ENCODE measurements at regions not wholly inside any gene's neighbourhood (a gene's known extent, or its start where the extent isn't known, plus 50 kb on each side); places are given as distances from the start of the nearest gene placed in this dataset.

DNA sequence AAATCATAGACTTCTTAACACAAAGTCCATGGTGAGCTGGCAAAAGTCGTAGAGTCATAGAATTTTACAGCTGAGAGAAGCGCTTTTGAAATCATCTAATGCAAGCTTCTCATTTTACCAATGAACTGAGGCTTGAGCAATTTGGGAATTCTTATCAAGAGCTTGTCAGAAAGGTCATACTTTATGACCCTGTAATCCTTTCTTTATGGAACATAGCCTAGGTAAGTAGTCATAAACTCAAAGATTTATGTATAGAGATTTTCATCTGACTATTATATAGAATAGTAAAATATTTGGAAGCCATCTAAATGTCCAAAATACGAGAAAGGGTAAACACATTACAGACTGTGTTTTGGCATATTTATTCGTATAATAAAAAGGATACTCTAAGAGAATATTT is 563.5 kb downstream of the PCDH7 start:
- Histone ChIP-seq H3K9me3 (ENCODE audit: low read depth) (no peaks in the 10 kb centered on the region), H2AFZ (replicated peaks) (no peak overlapping the region), H4K20me1 (ENCODE audit: low read depth) (no peaks in the 10 kb centered on the region), H3F3A (ENCODE audit: low read depth) (no peaks in the 10 kb centered on the region), H3K27me3 (no peaks in the 10 kb centered on the region), H3K4me2 (no peak overlapping the region), H3K36me3 (no peaks in the 10 kb centered on the region), H3K79me2 (ENCODE audit: low read depth) (no peaks in the 10 kb centered on the region), H3K27ac (no peak overlapping the region), H3K4me3 (no peak overlapping the region), H3K4me1 (no peaks in the 10 kb centered on the region), H3K9ac (no peak overlapping the region)
- H3K36me3 Mint-ChIP-seq, result no peaks in the 10 kb centered on the region
- H3K27me3 Mint-ChIP-seq (ENCODE audit: insufficient read depth, low read depth), result peaks cover 2% of the 10 kb centered on the region
- no peak for TF ChIP-seq EZH2 (IDR thresholded peaks at IDR 0.05)
- TF ChIP-seq EZH2phosphoT487 (IDR thresholded peaks at IDR 0.05), result no peak
- TF ChIP-seq, protein P1, sequence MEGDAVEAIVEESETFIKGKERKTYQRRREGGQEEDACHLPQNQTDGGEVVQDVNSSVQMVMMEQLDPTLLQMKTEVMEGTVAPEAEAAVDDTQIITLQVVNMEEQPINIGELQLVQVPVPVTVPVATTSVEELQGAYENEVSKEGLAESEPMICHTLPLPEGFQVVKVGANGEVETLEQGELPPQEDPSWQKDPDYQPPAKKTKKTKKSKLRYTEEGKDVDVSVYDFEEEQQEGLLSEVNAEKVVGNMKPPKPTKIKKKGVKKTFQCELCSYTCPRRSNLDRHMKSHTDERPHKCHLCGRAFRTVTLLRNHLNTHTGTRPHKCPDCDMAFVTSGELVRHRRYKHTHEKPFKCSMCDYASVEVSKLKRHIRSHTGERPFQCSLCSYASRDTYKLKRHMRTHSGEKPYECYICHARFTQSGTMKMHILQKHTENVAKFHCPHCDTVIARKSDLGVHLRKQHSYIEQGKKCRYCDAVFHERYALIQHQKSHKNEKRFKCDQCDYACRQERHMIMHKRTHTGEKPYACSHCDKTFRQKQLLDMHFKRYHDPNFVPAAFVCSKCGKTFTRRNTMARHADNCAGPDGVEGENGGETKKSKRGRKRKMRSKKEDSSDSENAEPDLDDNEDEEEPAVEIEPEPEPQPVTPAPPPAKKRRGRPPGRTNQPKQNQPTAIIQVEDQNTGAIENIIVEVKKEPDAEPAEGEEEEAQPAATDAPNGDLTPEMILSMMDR (IDR thresholded peaks at IDR 0.05), result no peak
- H3K27ac Mint-ChIP-seq, result no peak overlapping the region
- no peaks in the 10 kb centered on the region for H3K4me1 Mint-ChIP-seq
- no peak for DNase-seq (ENCODE audit: low spot score)
- no peaks in the 10 kb centered on the region for H3K9me3 Mint-ChIP-seq
- no peak overlapping the region for H3K4me3 Mint-ChIP-seq

DNA sequence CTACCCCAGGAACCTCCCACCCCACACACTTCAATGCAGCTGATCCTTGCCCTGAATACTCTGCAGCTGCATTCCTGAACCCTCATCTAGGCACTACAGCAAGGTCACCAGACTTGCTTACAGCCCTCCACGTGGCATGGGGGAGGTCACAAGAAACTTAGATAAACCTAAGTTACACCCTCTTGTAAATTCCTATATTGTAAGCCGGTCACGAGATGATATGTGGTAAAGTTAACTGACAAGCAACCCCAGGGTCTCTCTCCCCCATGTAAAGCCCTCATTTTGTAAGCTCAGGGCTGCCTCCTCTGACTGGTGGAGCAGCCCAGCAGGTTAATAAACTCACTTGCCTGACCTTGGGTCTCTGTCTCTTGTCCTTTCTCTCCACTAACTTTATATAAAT is 570.7 kb downstream of the PCDH7 start:
- Histone ChIP-seq H3K4me1 (no peaks in the 10 kb centered on the region), H3F3A (ENCODE audit: low read depth) (no peaks in the 10 kb centered on the region), H3K9ac (no peak overlapping the region), H2AFZ (replicated peaks) (peak overlapping the region; percentile 26), H3K27me3 (no peaks in the 10 kb centered on the region), H3K36me3 (no peaks in the 10 kb centered on the region), H3K9me3 (ENCODE audit: low read depth) (no peaks in the 10 kb centered on the region), H3K4me3 (no peak overlapping the region), H3K4me2 (no peak overlapping the region), H3K27ac (no peak overlapping the region), H4K20me1 (ENCODE audit: low read depth) (no peaks in the 10 kb centered on the region), H3K79me2 (ENCODE audit: low read depth) (no peaks in the 10 kb centered on the region)
- DNase-seq (ENCODE audit: low spot score), result no peak
- TF ChIP-seq EZH2 (IDR thresholded peaks at IDR 0.05) (no peak), EZH2phosphoT487 (IDR thresholded peaks at IDR 0.05) (no peak)
- TF ChIP-seq, protein P1 (IDR thresholded peaks at IDR 0.05), result no peak
- H3K9me3 Mint-ChIP-seq, result peaks cover 3% of the 10 kb centered on the region
- no peaks in the 10 kb centered on the region for H3K36me3 Mint-ChIP-seq
- H3K27me3 Mint-ChIP-seq (ENCODE audit: insufficient read depth, low read depth), result peaks cover 2% of the 10 kb centered on the region
- no peak overlapping the region for H3K27ac Mint-ChIP-seq
- H3K4me1 Mint-ChIP-seq, result no peaks in the 10 kb centered on the region
- H3K4me3 Mint-ChIP-seq, result no peak overlapping the region

DNA sequence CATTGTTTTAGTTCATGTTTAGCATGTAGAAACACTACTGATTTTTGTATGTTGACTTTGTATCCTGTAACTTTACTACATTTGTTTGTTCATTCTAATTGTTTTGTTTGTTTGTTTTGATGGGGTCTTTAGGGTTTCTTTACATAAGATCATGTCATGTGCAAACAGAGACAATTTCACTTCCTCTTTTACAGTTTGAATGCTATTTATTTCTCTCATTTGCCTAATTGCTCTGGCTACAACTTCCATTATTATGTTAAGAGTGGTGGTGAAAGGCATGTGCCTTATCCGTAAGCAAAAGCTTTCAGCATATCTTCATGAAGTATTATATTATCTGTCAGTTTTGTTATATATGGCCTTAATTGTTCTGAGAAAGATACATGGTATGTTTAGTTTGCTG is 571.1 kb downstream of the PCDH7 start:
- Mint-ChIP-seq H3K9me3 (peaks cover 3% of the 10 kb centered on the region), H3K4me1 (no peaks in the 10 kb centered on the region), H3K27me3 (ENCODE audit: insufficient read depth, low read depth) (peaks cover 2% of the 10 kb centered on the region), H3K4me3 (no peak overlapping the region), H3K27ac (no peak overlapping the region), H3K36me3 (no peaks in the 10 kb centered on the region)
- TF ChIP-seq, protein P1 (IDR thresholded peaks at IDR 0.05), result no peak
- no peak for TF ChIP-seq EZH2 (IDR thresholded peaks at IDR 0.05)
- TF ChIP-seq EZH2phosphoT487 (IDR thresholded peaks at IDR 0.05), result no peak
- Histone ChIP-seq H3F3A (ENCODE audit: low read depth) (no peaks in the 10 kb centered on the region), H2AFZ (replicated peaks) (peak overlapping the region; percentile 26), H3K9ac (no peak overlapping the region), H3K4me1 (no peaks in the 10 kb centered on the region), H3K27me3 (no peaks in the 10 kb centered on the region), H3K9me3 (ENCODE audit: low read depth) (no peaks in the 10 kb centered on the region), H4K20me1 (ENCODE audit: low read depth) (no peaks in the 10 kb centered on the region), H3K4me2 (no peak overlapping the region), H3K36me3 (no peaks in the 10 kb centered on the region), H3K4me3 (no peak overlapping the region), H3K27ac (no peak overlapping the region), H3K79me2 (ENCODE audit: low read depth) (no peaks in the 10 kb centered on the region)
- no peak for DNase-seq (ENCODE audit: low spot score)

All from neural progenitor cell (in vitro differentiated cells).